Thoracic aorta (tissue), 2 donors: ENCODE measurements at regions not wholly inside any gene's neighbourhood (a gene's known extent, or its start where the extent isn't known, plus 50 kb on each side); places are given as distances from the start of the nearest gene placed in this dataset.
"Not testable (repeated sequence)": the region's sequence is repeated elsewhere in the genome, so short reads cannot be mapped to it uniquely, and the experiment has no call there.

Experiments
- ATAC-seq: fragments of 150-250 bp; one replicate; pipeline ENCODE4 v1.8.0; 2017; ENCODE audit warnings: low read depth; ENCODE audit not compliant: insufficient number of reproducible peaks, low FRiP score
- DNase-seq: peaks from one replicate; pipeline ENCODE4 v3.0.0-alpha.2; 2020; ENCODE audit warnings: low spot score
- H3K27ac ChIP-seq, 2 donors: fragments of 200-600 bp; sonication (generic); 1 replicate in 1 of 2; 2 replicates in 1 of 2; pipeline ENCODE4 v1.5.1; 2016; ENCODE audit warnings: mild to moderate bottlenecking in 2 of 2, moderate library complexity in 2 of 2
- H3K27me3 ChIP-seq: fragments of 200-600 bp; sonication (generic); replicated peaks from 2 replicates; pipeline ENCODE4 v1.6.0; 2016; ENCODE audit warnings: mild to moderate bottlenecking; ENCODE audit not compliant: insufficient read depth
- H3K36me3 ChIP-seq: fragments of 200-600 bp; sonication (generic); one replicate; pipeline ENCODE4 v1.5.1; 2016
- H3K4me1 ChIP-seq, 2 donors: fragments of 200-600 bp; sonication (generic); 1 replicate in 1 of 2; 2 replicates in 1 of 2; pipeline versions ENCODE4 v1.5.1 to v1.6.0; 2016; ENCODE audit warnings: low read depth in 2 of 2, mild to moderate bottlenecking in 1 of 2; ENCODE audit not compliant: control insufficient read depth in 1 of 2
- H3K4me3 ChIP-seq: fragments of 200-600 bp; sonication (generic); 2 replicates; pipeline ENCODE4 v1.5.1; 2016; ENCODE audit warnings: mild to moderate bottlenecking
- H3K9me3 ChIP-seq: fragments of 200-600 bp; sonication (generic); 2 replicates; pipeline ENCODE4 v1.5.1; 2016
- CTCF ChIP-seq: fragments of 200-600 bp; sonication (generic); IDR thresholded peaks from one replicate; pipeline ENCODE4 v1.5.1; 2019; ENCODE audit warnings: antibody characterized with exemption

GRCh38 chr7:155237730-155238129, 59.9 kb upstream of the INSIG1 start:
- H3K27me3 ChIP-seq: no peaks in the 10 kb centered on the region
- no peaks in the 10 kb centered on the region for H3K36me3 ChIP-seq
- no peaks in the 10 kb centered on the region for H3K4me1 ChIP-seq
- no peak overlapping the region for H3K4me3 ChIP-seq
- DNase-seq (no peak), ATAC-seq (no peak)
- TF ChIP-seq CTCF: no peak
- no peaks in the 10 kb centered on the region for H3K9me3 ChIP-seq
- H3K27ac ChIP-seq: no peak overlapping the region

- H3K27ac ChIP-seq, H3K27me3 ChIP-seq, ATAC-seq, H3K4me1 ChIP-seq, H3K36me3 ChIP-seq, H3K4me3 ChIP-seq, H3K9me3 ChIP-seq, DNase-seq: not testable (repeated sequence)
These were observed 58.1 kb upstream of the INSIG1 start for GRCh38 chr7:155239431-155240087.

GRCh38 chr7:155244675-155245074, 53.0 kb upstream of the INSIG1 start:
- Histone ChIP-seq H3K27ac (no peak overlapping the region), H3K4me1 (no peaks in the 10 kb centered on the region), H3K9me3 (no peaks in the 10 kb centered on the region), H3K4me3 (no peak overlapping the region), H3K27me3 (no peaks in the 10 kb centered on the region), H3K36me3 (no peaks in the 10 kb centered on the region)
- ATAC-seq (no peak), DNase-seq (no peak)
- no peak for TF ChIP-seq CTCF

GRCh38 chr7:155247479-155248365, 50.0 kb upstream of the INSIG1 start:
- Histone ChIP-seq H3K27me3 (no peaks in the 10 kb centered on the region), H3K27ac (no peak overlapping the region), H3K4me3 (no peak overlapping the region), H3K9me3 (no peaks in the 10 kb centered on the region), H3K4me1 (peaks cover 0 to 6% of the 10 kb centered on the region in 2 donors), H3K36me3 (no peaks in the 10 kb centered on the region)
- no peak for DNase-seq
- no peak for ATAC-seq
- no peak for TF ChIP-seq CTCF
